Rectal smooth muscle tissue (tissue), 1 donor: ENCODE measurements at regions not wholly inside any gene's neighbourhood (a gene's known extent, or its start where the extent isn't known, plus 50 kb on each side); places are given as distances from the start of the nearest gene placed in this dataset.

Source experiments
- H3K27ac ChIP-seq: one replicate; pipeline ENCODE4 v1.7.0; 2013; ENCODE audit warnings: low read depth, low read length, inconsistent platforms
- H3K27me3 ChIP-seq: one replicate; pipeline ENCODE4 v1.7.0; 2013; ENCODE audit warnings: low read length; ENCODE audit not compliant: control insufficient read depth, insufficient read depth
- H3K36me3 ChIP-seq: one replicate; pipeline ENCODE4 v1.7.0; 2013; ENCODE audit warnings: low read length; ENCODE audit not compliant: control insufficient read depth, insufficient read depth
- H3K4me1 ChIP-seq: one replicate; pipeline ENCODE4 v1.7.0; 2013; ENCODE audit warnings: low read length; ENCODE audit not compliant: control insufficient read depth, insufficient read depth
- H3K4me3 ChIP-seq: one replicate; pipeline ENCODE4 v1.7.0; 2013; ENCODE audit warnings: low read length
- H3K9ac ChIP-seq: one replicate; pipeline ENCODE4 v1.7.0; 2013; ENCODE audit warnings: low read length

DNA sequence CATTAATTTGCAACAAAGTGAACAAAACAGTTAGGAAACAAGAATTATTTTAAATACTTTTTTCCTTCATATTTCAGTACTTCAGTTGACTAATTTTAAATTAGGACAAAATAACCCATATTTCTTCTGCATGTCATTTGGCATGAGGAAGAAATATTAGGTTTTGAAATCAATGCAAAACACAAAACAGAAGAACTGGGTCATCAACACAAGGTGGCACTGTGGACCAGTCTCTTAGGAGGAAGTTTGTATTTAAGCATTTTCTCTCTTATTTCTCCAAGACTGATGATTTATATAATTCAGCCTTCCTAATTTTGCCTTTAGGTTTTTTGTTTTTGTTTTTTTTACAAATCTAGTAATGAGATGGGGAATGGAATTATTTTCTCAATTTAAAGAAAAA is 352.8 kb upstream of the KCNH7 start:
- H3K36me3 ChIP-seq, result no peaks in the 10 kb centered on the region
- H3K27me3 ChIP-seq, result no peaks in the 10 kb centered on the region
- H3K4me3 ChIP-seq, result no peak overlapping the region
- no peak overlapping the region for H3K27ac ChIP-seq
- H3K4me1 ChIP-seq, result no peaks in the 10 kb centered on the region
- H3K9ac ChIP-seq, result no peak overlapping the region

DNA sequence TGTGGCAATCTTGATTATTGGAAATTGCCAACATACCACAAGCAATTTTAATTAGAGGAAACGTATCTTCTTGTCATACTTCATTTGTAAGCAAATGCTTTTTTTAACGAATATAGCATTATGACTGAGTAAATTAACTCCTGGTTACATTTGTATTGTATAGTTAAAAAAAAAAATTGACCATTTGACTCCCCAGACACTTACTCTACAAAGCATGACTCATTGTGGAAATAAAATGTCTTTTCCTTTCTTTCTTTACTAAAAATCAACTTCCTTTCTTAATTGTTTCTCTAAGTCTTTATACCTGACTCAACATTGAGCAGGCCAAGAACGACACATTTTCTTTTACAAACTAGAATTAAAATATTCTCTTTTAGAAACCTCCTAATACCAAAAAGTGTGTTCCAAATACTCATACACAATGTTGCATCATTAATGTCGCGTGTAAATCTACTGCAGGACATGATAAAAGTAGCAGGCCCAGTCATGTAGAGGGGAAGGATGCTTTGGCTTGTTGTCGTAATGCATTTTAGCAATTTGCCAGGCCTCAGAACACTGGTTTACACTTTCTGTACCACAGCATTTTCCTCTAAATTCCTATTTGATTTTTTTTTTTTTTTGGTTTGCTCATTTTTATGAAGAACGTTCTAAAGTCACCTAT is 349.6 kb upstream of the KCNH7 start:
- Histone ChIP-seq H3K4me3 (no peak overlapping the region), H3K9ac (no peak overlapping the region), H3K36me3 (no peaks in the 10 kb centered on the region), H3K4me1 (no peaks in the 10 kb centered on the region), H3K27ac (no peak overlapping the region), H3K27me3 (no peaks in the 10 kb centered on the region)

DNA sequence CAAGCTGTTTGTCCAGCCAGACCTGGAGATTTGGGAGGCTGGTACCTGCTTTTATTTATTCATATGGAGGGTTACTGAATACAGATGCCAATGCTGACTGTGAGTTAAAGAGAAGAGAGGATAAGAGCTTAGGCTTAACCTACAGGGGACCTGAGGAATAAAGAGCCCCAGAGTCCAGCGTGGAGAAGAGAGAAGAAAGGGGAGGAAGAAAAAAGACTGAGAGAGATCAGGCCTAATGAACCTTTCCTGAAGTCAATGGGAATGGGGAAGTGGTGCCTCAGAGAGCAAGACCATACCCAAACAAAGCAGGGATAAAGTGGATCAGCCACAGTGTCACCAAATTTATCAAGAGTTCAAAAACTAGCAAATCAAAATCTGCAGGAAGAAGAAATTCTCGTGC is 348.6 kb upstream of the KCNH7 start:
- Histone ChIP-seq H3K27me3 (no peaks in the 10 kb centered on the region), H3K4me1 (no peaks in the 10 kb centered on the region), H3K36me3 (no peaks in the 10 kb centered on the region), H3K27ac (no peak overlapping the region), H3K9ac (no peak overlapping the region), H3K4me3 (no peak overlapping the region)

DNA sequence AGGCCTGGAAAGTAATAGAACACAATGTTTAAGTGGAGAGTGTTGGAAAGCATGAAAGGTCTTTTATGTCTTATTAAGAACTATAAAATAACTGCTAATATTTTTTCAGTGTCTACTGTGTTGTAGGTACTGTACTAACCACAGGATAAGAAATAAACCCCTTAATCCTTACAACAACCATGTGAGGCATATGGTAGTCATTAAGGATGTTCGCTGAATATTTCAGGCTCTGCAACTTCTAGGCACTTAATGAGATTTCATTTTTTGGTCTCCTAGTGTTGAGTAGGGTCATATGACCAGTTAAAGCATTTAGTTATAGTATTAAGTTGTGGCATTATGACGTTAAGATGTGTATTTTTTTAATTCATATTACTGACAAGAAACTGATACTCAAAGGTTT is 346.6 kb upstream of the KCNH7 start:
- H3K36me3 ChIP-seq, result no peaks in the 10 kb centered on the region
- H3K27ac ChIP-seq, result no peak overlapping the region
- H3K9ac ChIP-seq, result no peak overlapping the region
- H3K27me3 ChIP-seq, result no peaks in the 10 kb centered on the region
- H3K4me1 ChIP-seq, result no peaks in the 10 kb centered on the region
- no peak overlapping the region for H3K4me3 ChIP-seq

DNA sequence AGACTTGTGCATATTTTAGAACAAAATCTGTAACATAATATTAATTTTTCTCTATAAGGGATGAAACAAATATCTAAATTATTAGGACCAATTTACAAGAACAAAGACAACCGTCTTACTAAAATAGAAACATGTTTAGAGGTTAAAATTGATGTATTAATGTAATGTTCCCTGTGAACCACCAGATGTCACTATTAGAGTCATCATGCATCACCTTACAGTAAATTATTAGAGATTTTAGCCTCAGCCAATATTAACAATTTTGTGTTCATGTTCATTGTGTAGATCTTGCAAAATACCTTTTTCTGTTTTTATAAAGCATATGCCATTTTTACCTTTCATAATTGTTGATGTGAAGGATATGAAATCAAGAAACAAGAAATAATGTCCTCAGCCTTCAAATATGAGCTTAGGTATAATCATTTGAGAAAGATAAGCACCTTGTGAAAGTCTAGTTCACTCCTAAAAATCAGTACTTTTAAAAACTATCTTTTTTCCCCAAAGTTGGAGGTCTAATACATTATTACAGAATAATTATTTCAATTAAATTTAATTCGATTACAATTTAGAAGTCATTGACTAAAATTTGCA is 344.3 kb upstream of the KCNH7 start:
- H3K4me1 ChIP-seq, result no peaks in the 10 kb centered on the region
- no peaks in the 10 kb centered on the region for H3K36me3 ChIP-seq
- H3K4me3 ChIP-seq, result no peak overlapping the region
- H3K27ac ChIP-seq, result no peak overlapping the region
- no peak overlapping the region for H3K9ac ChIP-seq
- no peaks in the 10 kb centered on the region for H3K27me3 ChIP-seq

DNA sequence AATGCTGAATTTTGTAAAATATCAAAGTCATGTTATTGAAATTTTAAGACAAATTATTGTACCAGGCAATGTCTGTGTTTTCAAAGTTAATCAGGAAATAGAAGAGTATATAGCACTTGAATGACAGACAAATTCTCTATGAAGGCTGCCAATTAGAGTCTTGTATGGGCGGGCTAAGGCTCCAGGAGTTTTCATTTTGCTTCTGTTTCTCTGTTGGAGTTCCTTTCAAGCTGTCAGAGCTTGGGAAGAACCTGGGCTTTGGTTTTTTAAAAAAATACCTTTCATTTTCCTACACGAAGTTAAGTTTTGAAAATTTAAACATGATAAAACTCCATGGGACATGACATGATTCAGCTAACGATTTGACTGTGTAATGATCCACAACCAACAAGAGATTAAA is 339.0 kb upstream of the KCNH7 start:
- Histone ChIP-seq H3K36me3 (no peaks in the 10 kb centered on the region), H3K4me3 (no peak overlapping the region), H3K9ac (no peak overlapping the region), H3K27me3 (no peaks in the 10 kb centered on the region), H3K27ac (no peak overlapping the region), H3K4me1 (no peaks in the 10 kb centered on the region)

DNA sequence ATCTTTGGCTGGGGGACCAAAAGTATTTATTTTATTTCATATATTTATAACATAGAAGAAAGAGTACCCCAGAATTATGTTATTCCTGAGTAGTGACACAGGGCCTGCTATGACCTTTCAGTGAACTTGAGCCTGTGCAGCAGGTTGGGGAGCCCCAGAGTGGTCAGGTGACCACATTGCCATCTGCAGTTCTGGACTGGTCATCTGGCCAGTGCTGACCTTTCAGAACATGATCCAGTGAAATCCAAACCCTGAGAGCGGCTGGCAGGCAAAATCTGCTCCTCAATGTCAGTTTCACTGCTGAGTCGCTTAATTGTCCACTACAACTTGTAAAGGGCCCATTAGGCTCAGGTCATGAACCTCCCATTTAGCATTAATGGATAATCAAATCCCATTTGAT is 336.7 kb upstream of the KCNH7 start:
- Histone ChIP-seq H3K36me3 (no peaks in the 10 kb centered on the region), H3K27ac (no peak overlapping the region), H3K27me3 (no peaks in the 10 kb centered on the region), H3K4me3 (no peak overlapping the region), H3K4me1 (no peaks in the 10 kb centered on the region), H3K9ac (no peak overlapping the region)

DNA sequence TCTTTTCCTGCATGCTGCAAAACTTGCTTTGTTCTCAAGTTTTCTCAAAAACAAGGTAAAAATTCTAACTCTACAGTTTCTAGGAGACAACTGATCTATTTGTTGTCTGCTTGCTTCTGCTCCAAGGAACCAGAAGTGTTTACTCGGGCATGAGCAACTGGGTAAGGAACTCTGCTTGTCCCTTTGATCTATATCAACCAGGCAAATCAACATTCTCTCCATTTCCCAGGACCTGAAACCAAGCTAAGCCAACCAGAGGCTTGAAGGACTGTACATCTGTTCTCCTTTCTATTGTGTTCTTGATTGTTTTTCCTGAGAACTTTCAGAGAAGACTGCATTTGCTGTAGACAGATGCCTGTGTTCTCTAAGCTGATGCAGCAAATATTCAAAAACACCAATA is 335.0 kb upstream of the KCNH7 start:
- Histone ChIP-seq H3K27me3 (no peaks in the 10 kb centered on the region), H3K4me1 (no peaks in the 10 kb centered on the region), H3K9ac (no peak overlapping the region), H3K4me3 (no peak overlapping the region), H3K36me3 (no peaks in the 10 kb centered on the region), H3K27ac (no peak overlapping the region)

DNA sequence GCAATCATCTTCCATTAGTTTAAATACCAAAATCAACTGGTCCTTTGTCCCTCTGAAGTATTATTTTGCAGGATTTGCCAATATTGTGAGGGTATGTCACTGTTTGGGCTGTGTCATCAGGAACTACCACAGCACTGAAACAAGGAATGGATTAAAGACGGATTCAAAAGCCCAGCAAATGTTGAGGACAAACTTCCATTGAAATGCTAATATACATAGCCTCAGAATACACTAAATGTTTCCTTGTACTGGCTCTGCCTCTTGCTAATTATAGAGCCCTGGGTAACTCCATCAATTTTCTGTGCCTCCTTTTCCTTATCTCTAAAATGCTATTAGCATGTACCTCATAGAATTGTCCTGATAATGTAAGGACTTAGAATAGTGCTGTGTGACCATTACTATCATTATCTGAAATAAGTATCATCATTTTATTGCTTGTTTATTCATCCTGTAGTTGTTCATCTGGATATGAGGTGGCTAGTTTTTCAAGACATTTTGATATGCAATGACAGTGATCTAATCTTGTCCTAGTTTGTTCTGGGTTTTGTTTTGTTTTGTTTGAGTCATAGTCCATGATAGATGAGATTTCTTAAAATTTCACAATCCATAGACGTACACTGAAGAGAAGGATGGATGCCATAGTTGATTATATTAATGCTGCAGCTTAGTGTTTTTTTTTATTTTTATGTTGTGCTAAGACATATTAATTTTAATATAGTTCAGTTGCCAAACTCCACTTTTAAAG is 333.4 kb upstream of the KCNH7 start:
- Histone ChIP-seq H3K36me3 (no peaks in the 10 kb centered on the region), H3K9ac (no peak overlapping the region), H3K27ac (no peak overlapping the region), H3K27me3 (no peaks in the 10 kb centered on the region), H3K4me3 (no peak overlapping the region), H3K4me1 (no peaks in the 10 kb centered on the region)

DNA sequence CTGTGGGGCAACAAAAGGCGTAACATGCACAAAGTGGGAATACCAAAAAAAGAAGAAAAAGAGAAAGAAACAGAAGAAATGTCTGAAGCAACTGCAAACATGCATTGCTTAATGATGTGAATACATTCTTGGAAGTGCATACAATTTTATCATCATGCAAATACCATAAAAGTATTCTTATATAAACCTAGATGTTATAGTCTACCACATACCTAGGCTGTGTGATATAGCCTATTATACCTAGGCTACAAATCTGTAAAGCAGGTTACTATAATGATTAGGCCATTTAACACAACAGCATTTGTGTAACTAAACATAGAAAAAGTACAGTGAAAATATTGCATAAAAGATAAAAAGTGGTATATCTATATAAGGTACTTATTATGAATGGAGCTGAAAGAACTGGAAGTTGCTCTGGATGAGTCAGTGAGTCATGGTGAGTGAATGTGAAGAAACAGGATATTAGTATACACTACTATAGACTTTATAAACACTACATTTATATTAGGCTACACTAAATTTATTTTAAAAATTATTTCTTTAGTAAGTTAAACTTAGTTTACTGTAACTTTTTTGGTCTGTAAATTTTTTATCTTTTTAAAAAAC is 319.4 kb upstream of the KCNH7 start:
- no peaks in the 10 kb centered on the region for H3K4me1 ChIP-seq
- H3K27ac ChIP-seq, result no peak overlapping the region
- no peaks in the 10 kb centered on the region for H3K27me3 ChIP-seq
- H3K4me3 ChIP-seq, result no peak overlapping the region
- no peaks in the 10 kb centered on the region for H3K36me3 ChIP-seq
- H3K9ac ChIP-seq, result no peak overlapping the region

DNA sequence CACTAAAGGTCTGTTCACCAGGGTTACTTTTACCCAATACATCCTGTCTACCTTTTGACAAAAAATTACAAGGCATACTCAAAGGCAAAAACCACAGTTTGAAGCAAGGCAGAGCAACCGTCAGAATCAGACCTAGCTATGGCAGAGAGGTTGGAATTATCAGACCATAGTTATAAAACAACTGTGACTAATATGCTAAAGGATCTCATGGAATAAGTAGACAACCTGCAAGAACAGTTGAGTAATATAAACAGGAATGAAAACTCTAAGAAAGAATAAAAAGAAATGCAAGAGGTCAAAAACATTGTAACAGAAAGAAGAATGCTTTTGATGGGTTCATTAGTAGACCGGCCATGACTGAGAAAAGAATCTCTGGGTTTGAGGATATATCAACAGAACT is 318.8 kb upstream of the KCNH7 start:
- Histone ChIP-seq H3K27me3 (no peaks in the 10 kb centered on the region), H3K36me3 (no peaks in the 10 kb centered on the region), H3K4me1 (no peaks in the 10 kb centered on the region), H3K27ac (no peak overlapping the region), H3K4me3 (no peak overlapping the region), H3K9ac (no peak overlapping the region)

DNA sequence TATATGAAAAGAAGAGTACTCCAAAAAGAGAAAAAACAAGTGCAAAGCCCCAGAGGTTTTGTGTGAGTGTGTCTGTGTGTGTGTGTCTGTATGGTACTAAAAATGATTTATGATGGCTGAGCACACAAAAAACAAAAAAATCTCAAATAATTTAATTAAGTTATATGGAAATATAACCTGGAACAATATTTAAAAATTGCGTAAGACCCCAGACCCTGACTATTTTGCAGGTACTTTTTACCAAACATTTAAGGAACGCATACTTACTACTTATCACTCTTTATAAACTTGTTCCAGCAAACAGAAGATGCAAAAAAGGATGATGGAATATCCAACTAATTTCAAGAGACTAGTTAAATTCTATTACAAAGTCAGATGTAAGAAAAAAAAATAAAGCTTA is 317.4 kb upstream of the KCNH7 start:
- no peak overlapping the region for H3K4me3 ChIP-seq
- H3K9ac ChIP-seq, result no peak overlapping the region

More for the DNA sequence above, 317.4 kb upstream of the KCNH7 start:
- no peaks in the 10 kb centered on the region for H3K4me1 ChIP-seq
- H3K36me3 ChIP-seq, result no peaks in the 10 kb centered on the region
- H3K27me3 ChIP-seq, result no peaks in the 10 kb centered on the region
- H3K27ac ChIP-seq, result no peak overlapping the region
